OCI-LY7 (cell line): ENCODE measurements at regions not wholly inside any gene's neighbourhood (a gene's known extent, or its start where the extent isn't known, plus 50 kb on each side); places are given as distances from the start of the nearest gene placed in this dataset.

Source experiments
- BruUV-seq: library from RNA; stranded (reverse); fragments of 400-500 nt; replicated peaks from 2 replicates; lab custom pipeline; 2021; lab: Mats Ljungman, UMichigan
- CTCF ChIA-PET: fragments of 300-600 bp; sonication (Branson Sonifier 250); formaldehyde crosslinking; loops from one replicate; lab custom pipeline; 2022; ENCODE audit warnings: antibody characterized with exemption; ENCODE audit not compliant: unreplicated experiment; lab: Charles Lee
- POLR2A ChIA-PET: fragments of 300-600 bp; sonication (Branson Sonifier 250); formaldehyde crosslinking; loops from one replicate; lab custom pipeline; 2022; ENCODE audit warnings: antibody characterized with exemption; lab: Charles Lee
- DNase-seq: peaks from one replicate; pipeline ENCODE4 v3.0.0-alpha.2; 2015; ENCODE audit warnings: low spot score
- H2AFZ ChIP-seq: fragments of 200-600 bp; sonication (generic), shearing (Covaris generic); 2 replicates; pipeline ENCODE4 v1.6.1; 2014; ENCODE audit warnings: mild to moderate bottlenecking, antibody characterized with exemption, low read length, moderate library complexity
- H3K27ac ChIP-seq: fragments of 200-600 bp; sonication (generic); 2 replicates; pipeline ENCODE4 v1.5.1; 2014; ENCODE audit warnings: mixed run types, low read depth, mild to moderate bottlenecking, moderate library complexity, low read length, inconsistent platforms; ENCODE audit not compliant: poor library complexity, severe bottlenecking
- H3K36me3 ChIP-seq: fragments of 200-600 bp; sonication (generic); 2 replicates; pipeline ENCODE4 v1.6.1; 2014; ENCODE audit warnings: mild to moderate bottlenecking, antibody characterized with exemption, low read length, moderate library complexity, mixed read lengths; ENCODE audit not compliant: insufficient read depth
- H3K4me1 ChIP-seq: fragments of 200-600 bp; sonication (generic); 2 replicates; pipeline ENCODE4 v1.5.1; 2014; ENCODE audit warnings: mild to moderate bottlenecking, low read length; ENCODE audit not compliant: insufficient read depth, poor library complexity, severe bottlenecking
- H3K4me2 ChIP-seq: fragments of 200-600 bp; sonication (generic); 2 replicates; pipeline ENCODE4 v1.6.1; 2014; ENCODE audit warnings: mild to moderate bottlenecking, low read length
- H3K4me3 ChIP-seq: fragments of 200-600 bp; sonication (generic); 2 replicates; pipeline ENCODE4 v1.5.1; 2014; ENCODE audit warnings: mild to moderate bottlenecking, low read depth, low read length; ENCODE audit not compliant: poor library complexity, severe bottlenecking
- H3K79me2 ChIP-seq: fragments of 200-600 bp; sonication (generic); 2 replicates; pipeline ENCODE4 v1.6.1; 2016; ENCODE audit warnings: low read depth, mild to moderate bottlenecking, low read length, moderate library complexity, mixed read lengths; ENCODE audit not compliant: insufficient read depth
- H3K9me2 ChIP-seq: fragments of 200-600 bp; sonication (generic); 2 replicates; pipeline ENCODE4 v1.6.1; 2016; ENCODE audit warnings: mild to moderate bottlenecking, low read length, mixed read lengths; ENCODE audit not compliant: insufficient read depth
- H3K9me3 ChIP-seq: fragments of 200-600 bp; sonication (generic); 2 replicates; pipeline ENCODE4 v1.6.1; 2014; ENCODE audit warnings: mild to moderate bottlenecking, mixed run types, low read length, mixed read lengths
- H4K20me1 ChIP-seq: fragments of 200-600 bp; sonication (generic); 2 replicates; pipeline ENCODE4 v1.6.1; 2014; ENCODE audit warnings: mild to moderate bottlenecking, antibody characterized with exemption, low read length, moderate library complexity, mixed read lengths; ENCODE audit not compliant: insufficient read depth
- CTCF ChIP-seq: fragments of 200-600 bp; sonication (generic); conservative IDR thresholded peaks from 2 replicates; pipeline ENCODE4 v1.5.1; 2014; ENCODE audit warnings: mild to moderate bottlenecking, antibody characterized with exemption, low read length, moderate library complexity, mixed read lengths
- EZH2phosphoT487 ChIP-seq: fragments of 200-600 bp; sonication (generic); IDR thresholded peaks from 2 replicates; pipeline ENCODE4 v1.6.1; 2018; ENCODE audit warnings: low read depth, borderline replicate concordance, mild to moderate bottlenecking, mixed run types, antibody characterized with exemption, low read length, moderate library complexity, mixed read lengths
- intact Hi-C: fragments of 100-400 bp; cut with micrococcal nuclease; formaldehyde crosslinking; loops from one replicate; pipeline ENCODE4 v1.10.0; 2022; ENCODE audit not compliant: unreplicated experiment

DNA sequence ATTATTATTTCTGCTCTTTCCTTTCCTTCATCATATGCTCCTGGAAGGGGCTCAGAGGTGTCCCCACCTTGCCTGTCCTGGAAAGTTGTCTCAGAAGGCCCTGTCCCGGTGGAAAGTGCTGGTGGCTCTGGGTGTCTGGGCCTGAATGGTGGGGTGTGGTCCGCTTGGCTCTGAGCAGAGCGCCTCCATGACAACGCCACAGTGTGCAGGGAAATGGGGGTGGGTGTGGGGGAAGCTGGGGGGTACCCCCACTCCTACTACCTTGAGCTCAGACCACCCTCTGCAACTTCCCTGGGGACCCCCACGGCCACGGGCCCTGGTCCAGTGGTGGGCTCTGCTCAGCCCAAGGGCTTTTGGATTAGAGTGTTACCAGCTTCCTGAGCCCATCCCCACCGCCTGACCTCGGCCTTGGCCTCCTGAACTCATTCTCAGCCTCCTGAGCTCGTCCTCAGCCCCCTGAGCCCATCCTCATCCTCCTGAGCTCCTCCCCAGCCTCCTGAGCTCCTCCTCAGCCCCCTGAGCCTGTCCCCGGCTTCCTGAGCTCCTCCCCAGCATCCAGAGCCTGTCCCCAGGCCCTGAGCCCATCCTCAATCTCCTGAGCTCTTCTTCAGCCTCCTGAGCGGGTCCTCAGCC is 106.4 kb upstream of the FAM20C start:
- Histone ChIP-seq H3K79me2 (no peaks in the 10 kb centered on the region), H3K4me3 (no peak overlapping the region), H3K27ac (no peak overlapping the region), H3K9me2 (no peaks in the 10 kb centered on the region), H3K36me3 (no peaks in the 10 kb centered on the region), H3K4me1 (no peaks in the 10 kb centered on the region), H4K20me1 (no peaks in the 10 kb centered on the region), H3K9me3 (no peaks in the 10 kb centered on the region), H2AFZ (no peak overlapping the region), H3K4me2 (no peak overlapping the region)
- ChIA-PET POLR2A (interaction anchor here (0.6 kb wide), 1 partner anchor 280 kb away, joined by 3 read pairs; no protein-coding TSS in a partner anchor), CTCF (no interaction called here)
- DNase-seq, result no peak
- TF ChIP-seq CTCF (no peak), EZH2phosphoT487 (no peak)
- no TSS peak for BruUV-seq
- intact Hi-C loops, result no loop called here

- intact Hi-C loops, result no loop called here
- BruUV-seq, result no TSS peak
- ChIA-PET POLR2A (interaction anchor here (0.6 kb wide), 1 partner anchor 280 kb away, joined by 3 read pairs; no protein-coding TSS in a partner anchor), CTCF (no interaction called here)
- Histone ChIP-seq H3K4me1 (no peaks in the 10 kb centered on the region), H3K4me3 (no peak overlapping the region), H3K27ac (no peak overlapping the region), H2AFZ (no peak overlapping the region), H3K79me2 (no peaks in the 10 kb centered on the region), H4K20me1 (no peaks in the 10 kb centered on the region), H3K36me3 (no peaks in the 10 kb centered on the region), H3K9me3 (no peaks in the 10 kb centered on the region), H3K4me2 (no peak overlapping the region), H3K9me2 (no peaks in the 10 kb centered on the region)
- no peak for DNase-seq
- TF ChIP-seq EZH2phosphoT487, result no peak
- no peak for TF ChIP-seq CTCF
Measured at GRCh38 chr7:86629-87028, 105.7 kb upstream of the FAM20C start.

DNA sequence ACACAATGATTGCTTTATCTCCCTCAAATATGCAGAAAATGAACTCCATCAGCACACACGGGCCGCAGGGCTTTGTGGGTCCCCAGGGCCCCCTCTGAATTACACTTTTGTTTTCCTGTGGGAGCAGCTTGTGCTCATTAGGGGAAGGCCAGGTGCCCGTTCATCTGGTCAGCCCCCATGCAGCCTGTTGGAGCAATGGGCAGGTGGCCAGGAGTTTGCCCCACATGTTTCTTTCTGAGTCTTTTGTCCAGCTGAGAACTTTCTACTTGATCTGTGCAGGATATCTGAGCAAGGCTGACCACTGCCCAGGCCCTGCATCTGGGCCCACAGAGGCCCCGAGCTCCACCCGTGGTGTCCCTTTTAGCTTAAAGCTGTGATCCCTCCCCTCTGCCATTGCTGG is 105.3 kb upstream of the FAM20C start:
- Histone ChIP-seq H3K4me1 (no peaks in the 10 kb centered on the region), H3K9me2 (no peaks in the 10 kb centered on the region), H3K4me2 (no peak overlapping the region), H3K4me3 (no peak overlapping the region), H3K27ac (no peak overlapping the region), H3K36me3 (no peaks in the 10 kb centered on the region), H4K20me1 (no peaks in the 10 kb centered on the region), H3K9me3 (no peaks in the 10 kb centered on the region), H3K79me2 (no peaks in the 10 kb centered on the region), H2AFZ (no peak overlapping the region)
- CTCF ChIA-PET, result no interaction called here
- TF ChIP-seq CTCF, result no peak
- no peak for TF ChIP-seq EZH2phosphoT487
- no TSS peak for BruUV-seq
- intact Hi-C loops, result no loop called here
- POLR2A ChIA-PET, result interaction anchor here (0.6 kb wide), 1 partner anchor 279 kb away, joined by 3 read pairs; no protein-coding TSS in a partner anchor
- no peak for DNase-seq
